HG03521 (cell line): ENCODE measurements at regions not wholly inside any gene's neighbourhood (a gene's known extent, or its start where the extent isn't known, plus 50 kb on each side); places are given as distances from the start of the nearest gene placed in this dataset.
"Not testable (repeated sequence)": the region's sequence is repeated elsewhere in the genome, so short reads cannot be mapped to it uniquely, and the experiment has no call there.

Experiments used
- ATAC-seq: cut with Tn5 transposase; IDR thresholded peaks from one replicate; pipeline ENCODE4 v1.9.1; 2021; ENCODE audit warnings: mild to moderate bottlenecking, moderate library complexity; ENCODE audit not compliant: unreplicated experiment

DNA sequence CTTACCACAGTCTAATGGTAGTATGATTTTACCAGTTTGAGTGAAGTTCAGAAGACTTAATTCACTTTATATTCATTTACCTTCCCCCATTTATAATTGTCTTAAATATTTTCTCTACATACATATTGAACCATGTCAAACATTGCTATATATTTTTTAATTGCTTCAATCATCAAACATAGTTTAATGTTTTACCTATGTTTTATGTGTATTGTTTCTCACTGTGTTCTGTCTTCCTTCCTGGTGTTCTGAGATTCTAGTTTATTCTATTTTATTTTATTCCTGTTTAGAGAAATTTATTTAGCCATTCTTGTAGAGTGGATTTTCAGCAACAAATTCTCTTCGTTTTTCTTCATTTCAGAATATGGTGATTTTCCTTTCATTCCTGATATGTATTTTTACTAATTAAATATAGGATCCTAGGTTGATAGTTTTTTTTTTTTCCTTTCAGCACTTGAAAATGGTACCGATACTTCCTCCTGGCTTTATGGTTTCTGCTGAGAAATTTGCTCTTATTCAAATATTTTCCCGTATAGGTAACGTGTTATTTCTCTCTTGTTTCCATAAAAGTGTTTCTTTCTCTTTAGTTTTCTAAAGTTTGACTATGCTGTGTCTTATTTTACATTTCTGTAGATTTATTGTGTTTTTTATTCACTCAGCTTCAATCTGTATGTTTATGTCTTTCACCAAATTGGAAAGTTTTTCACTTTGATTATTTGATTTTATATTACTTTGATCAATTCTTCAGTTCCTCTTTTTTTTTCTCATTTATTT, 201.8 kb upstream of the AGR3 start:
- ATAC-seq: no peak

DNA sequence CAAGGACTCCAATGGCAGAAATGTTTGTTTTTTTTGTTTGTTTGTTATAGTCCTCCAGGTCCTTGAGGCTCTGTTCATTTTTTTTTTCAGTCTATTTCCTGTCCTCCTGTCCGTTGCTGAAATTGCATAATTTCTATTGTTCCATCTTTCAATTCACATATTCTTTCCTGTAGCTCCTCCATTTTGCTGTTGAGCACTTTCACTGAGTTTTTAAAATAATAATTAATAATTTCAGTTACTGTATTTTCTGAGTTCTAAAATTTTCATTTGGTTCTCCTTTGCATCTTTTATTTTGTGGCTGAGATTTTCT, 202.3 kb upstream of the AGR3 start:
- ATAC-seq: no peak

DNA sequence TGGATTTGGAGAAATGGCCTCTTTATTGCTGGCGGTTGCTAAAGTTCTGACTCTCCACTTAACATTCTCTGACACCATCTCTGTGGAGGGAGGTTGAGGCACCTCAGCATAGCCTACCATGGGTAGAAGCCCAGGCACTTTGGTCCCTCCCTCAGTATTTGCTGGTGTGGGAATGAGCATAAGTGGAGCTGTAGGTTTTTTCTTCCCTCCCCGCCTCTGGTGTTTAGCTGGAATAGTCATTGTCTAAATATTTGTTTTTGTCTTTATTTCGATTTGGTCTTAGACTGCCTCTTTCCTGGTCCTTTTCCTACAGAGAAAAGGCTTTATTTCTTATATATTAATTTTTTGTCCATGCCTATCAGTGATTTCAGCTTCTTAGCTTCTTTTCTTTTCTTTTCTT, 203.4 kb upstream of the AGR3 start:
- no peak for ATAC-seq

DNA sequence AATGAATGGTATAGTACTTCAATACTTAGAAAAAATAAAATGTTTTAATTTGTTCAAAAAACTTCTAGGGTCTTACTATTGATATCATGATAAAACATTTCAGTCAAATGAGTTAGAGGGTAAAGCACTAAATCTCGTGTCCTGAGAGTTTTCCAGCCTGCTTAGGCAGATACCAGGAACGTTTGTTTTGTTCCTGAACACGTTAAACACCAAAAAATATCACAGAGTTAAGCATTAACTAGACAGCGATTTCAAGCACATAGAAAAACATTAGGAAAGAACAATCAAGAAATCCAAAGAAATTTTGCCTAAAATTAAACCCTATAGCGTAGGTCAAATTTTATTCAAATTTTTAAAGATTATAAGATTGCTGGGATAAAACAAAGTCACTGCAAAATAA, 204.6 kb upstream of the AGR3 start:
- no peak for ATAC-seq

DNA sequence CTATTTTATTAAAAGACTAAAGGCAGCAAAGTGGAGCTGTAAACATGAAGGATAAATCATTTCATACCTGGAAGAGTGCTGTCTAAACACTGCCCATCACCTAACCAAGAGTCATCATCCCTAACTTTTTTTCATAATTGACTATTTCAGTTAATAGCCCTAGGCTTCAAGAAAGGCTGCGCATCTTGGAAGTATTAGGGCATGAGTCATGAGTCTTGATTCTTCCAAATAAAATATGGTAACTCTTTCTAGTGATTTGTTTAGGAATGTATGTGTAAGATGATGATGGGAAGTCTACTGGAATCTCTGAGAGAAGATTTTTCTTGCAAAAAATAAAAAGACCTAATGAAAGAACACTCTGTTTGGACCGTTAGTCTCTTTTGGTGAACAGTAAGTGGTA, 207.7 kb upstream of the AHR start:
- no peak for ATAC-seq

DNA sequence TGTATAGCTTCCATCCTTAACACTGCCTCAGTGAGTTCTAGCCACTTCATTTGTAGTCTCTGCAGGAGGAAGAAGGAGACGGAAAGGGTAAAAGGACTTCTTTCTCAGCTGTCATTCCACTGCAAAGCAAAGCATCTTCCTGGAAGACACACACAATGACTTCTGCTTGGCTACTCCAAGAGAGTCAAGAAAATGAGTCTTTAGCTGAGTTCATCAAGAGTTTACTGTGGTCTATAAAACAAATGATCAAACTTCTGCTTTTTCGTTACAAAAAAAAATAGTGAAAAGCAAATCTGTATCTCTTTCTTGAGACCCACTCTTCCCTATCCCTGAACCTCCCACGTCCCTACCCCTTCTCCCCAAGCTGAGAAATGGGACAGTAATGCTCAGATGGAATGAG, 205.0 kb upstream of the AHR start:
- no peak for ATAC-seq

DNA sequence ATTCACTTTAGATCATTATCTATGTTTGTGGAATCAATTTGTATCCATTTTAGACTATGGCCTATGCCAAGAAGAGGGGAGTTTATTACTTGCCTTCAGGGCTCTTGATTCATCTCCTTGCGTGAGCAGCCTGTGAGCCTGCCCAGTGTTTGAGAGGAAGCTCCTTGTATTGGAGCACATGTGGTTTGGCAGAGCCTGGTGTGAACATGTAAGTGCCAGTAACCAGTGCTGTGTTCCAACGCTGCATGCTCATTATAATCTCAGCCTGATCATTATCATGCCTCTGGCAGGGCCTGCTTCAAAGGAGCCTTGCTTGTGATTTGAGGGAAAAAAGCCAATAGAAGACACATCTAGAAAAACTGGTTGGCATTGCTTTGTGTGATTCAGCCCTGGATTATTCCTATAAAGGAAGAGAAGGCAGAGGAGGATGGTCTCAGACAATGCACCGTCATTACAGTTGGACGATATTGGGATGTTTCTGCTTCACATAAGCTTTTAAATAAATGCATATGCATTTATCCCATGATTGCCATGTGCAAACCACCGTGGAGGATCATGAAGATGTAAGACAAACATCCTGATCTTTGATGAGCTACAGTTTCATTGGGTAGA, 203.4 kb upstream of the AHR start:
- ATAC-seq: no peak

DNA sequence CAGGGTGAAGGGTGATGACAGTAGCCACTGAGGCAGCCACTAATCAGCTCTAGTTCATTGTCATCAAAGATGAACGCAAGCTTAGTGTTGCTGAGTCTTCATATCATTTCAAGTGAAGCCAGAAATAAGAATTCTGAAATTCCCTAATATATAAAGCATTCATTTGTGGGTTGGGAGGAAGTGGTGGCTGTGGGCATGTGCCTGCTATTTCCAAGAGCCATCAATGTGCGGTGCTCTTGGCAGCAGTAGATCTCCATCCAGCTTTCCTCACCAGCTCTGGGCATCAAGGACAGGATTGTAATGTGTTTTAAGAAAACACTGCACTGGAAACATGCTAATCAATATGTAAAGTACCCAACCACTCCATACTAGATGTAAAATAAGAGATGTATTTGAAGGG, 202.5 kb upstream of the AHR start:
- ATAC-seq: no peak

DNA sequence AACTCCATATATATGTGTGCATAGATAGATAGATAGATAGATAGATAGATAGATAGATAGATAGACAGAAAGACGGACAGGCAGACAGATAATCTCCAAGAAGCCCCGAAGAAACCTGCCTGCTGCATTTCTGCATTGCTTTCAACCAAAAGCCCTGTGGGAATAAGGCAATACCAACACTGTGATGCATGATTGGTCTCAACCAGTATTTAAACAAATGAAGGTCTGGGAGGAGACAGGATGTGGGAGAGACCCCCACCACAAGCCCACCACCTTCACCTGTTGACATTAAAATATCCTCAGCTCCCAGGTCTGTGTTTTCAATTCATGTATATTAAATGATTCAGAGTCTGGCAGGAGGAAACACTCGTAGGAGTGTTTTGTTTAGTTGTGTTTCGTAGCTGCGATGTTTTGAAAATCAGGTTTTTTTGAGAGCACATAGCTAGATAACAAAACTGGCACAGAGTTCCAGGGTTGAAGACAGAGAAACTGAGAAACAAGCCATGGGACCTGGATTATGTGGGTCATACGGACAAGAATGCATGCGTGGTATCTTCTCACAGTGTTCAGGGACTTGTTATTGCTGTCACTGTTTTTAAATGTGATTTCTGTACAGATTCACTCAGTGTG, 200.7 kb upstream of the AHR start:
- ATAC-seq: no peak

DNA sequence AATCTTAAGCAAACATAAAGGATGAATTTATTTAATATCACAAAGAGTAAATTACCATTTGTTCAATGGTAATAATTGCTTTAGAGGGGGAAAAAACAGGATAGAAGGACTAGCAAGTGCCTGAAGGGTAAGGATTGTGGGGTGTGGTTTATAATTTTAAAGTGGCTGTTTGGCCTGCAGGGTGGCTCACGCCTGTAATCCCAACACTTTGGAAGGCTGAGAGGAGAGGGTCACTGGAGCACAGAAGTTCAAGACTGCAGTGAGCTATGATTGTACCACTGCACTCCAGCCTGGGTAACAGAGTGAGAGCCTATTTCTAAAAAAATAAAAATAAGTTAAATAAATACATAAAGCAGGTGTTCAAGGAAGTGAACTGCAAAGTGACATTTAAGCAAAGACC, 199.9 kb upstream of the AHR start:
- no peak for ATAC-seq

DNA sequence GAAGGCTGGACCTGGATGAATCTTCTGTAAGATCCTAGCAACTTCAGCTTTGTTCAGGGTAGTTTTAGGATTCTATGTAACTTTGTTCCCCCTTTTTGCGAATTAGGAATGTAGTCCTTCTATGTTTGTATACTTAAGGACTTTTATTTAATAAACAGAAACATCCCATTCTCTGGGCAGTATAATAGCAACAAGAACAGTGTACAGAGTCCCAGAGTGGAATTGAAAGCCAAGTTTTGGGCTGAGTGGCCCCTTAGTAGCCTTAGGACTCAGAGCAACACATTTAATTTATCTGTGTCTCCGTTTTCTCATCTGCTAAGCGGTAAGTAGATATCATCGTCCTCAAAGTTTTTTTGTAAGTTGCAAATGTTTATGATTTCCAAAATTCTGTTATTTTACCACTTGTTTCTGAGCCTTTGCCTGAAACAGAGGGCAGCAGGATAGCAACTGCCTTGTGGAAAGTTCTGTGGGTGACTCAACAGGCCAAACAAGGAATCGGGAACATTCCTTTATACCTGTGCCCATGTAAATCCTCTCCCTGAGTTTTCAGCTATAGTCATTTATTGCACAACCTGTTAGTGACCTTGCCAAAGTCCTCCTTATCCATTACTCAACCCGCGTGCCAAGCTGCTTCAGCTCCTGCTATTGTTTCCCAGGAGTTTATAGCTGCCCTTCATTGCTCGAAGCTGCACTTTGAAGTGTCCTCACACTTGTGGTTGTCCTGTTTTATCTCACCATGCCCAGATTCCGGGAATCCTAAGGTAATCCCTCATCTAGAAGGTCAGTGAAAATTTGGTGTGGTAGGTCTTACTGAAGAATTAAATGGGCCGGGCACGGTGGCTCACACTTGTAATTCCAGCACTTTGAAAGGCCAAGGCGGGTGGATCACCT, 199.1 kb upstream of the AHR start:
- no peak for ATAC-seq

DNA sequence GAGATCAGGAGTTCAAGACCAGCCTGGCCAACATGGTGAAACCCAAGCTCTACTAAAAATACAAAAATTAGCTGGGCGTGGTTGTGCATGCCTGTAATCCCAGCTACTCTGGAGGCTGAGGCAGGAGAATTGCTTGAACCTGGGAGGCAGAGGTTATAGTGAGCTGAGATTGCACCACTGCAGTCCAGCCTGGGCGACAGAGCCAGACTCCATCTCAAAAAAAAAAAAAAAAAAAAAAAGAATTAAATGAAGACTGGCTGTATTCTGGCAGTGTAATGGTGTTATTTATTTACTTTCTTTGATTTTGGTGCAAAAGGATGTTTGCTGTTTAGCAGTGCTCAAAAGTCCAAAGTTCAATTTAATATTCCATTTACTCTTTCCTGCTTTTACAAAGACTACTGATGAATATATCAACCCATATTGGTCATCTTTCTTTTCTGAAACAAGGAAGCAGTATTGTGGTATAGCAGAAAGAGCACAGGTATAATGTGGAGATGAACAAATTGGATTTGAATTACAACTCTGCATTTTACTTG, 198.4 kb upstream of the AHR start:
- not testable (repeated sequence) for ATAC-seq

DNA sequence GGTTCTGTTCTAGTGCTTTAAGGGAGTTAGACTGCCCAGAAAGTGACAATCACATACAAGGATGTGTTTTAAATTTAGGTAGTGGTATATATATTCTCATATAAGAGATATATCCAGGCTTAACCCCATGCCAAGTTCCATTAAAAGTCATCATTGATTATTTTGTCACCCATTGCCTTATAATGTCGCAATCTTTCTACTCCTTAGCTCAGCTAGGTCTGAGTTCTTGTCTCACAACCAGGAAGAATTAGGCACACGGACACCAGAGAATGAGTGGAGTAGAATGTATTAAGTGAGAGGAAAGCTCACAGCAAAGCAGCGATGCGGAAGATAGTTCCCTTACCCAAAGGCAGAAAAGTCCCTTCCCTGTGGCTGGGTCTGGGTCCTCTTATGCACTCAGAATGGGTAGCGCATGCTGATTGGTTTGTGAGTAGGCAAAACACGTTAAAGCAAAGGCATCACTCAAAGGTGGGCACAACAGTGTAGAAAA, 197.2 kb upstream of the AHR start:
- ATAC-seq: no peak

DNA sequence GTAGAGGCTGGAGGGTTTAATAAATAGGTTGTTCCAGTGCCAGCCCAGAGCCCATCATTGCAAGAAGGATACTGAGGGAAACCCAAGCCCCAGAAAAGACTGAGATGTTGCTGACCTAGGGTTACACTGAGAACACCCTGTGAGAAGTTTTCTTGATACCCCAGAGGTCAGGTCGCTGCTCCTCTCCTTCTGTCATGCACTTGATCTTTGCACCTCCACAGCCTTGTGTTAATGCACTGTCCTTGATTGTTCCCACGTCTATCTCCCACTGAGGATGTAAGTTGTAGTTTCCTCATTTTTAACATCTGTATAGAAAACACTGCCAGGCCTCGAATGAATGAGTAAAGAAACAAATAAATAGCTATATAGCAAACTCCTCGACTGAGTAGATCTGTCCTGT, 195.3 kb upstream of the AHR start:
- ATAC-seq: no peak

DNA sequence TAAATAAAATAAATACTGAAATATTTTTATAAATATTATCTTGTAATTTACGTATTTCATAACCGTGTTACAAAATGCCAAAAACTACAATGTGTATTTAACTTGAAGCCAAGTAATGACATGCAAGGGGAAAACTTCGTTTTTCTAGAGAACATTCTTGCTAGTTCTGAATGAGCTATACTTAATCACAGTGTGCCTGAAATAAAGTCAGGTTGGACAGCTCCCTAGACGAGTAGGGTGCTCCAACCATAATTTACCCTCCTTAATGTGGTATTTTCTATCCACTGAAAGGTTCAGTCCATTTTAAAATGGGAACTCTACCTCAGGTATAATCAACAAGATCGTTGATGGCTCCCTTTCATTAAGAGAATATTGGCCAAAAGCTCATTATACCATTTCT, 194.5 kb upstream of the AHR start:
- no peak for ATAC-seq

DNA sequence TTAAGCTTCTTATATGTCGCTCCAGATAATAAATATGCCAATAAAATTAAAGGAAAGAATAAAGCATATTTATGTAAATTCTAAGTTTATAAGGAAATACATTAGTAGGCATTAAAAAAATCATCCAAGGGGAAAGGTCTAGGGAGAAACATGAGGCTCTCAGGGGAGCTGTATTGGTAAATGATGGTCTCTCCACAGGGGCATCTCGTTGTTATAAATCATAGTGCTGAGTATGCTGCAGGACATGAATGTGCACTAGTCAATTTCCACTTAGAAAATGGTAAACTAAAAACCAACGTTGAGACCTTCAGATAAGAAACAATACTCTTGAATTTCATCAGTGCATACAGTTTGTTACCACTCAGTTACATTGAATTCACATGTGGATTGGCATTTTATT, 194.0 kb upstream of the AHR start:
- ATAC-seq: no peak

DNA sequence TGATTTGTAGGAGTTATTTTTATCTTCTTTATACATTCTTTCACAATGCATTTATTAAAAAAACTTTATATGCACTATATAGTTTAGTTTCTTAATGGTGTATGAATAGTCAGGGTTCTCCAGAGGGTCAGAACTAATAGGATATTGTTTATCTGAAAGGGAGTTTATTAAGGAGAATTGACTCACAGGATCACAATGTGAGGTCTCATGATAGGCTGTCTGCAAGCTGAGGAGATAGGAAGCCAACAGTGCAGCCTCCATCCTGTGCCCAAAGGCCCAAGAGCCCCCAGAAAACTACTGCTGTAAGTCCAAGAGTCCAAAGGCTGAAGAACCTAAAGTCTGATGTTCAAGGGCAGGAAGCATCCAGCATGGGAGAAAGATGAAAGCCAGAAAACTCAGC, 192.8 kb upstream of the AHR start:
- no peak for ATAC-seq

DNA sequence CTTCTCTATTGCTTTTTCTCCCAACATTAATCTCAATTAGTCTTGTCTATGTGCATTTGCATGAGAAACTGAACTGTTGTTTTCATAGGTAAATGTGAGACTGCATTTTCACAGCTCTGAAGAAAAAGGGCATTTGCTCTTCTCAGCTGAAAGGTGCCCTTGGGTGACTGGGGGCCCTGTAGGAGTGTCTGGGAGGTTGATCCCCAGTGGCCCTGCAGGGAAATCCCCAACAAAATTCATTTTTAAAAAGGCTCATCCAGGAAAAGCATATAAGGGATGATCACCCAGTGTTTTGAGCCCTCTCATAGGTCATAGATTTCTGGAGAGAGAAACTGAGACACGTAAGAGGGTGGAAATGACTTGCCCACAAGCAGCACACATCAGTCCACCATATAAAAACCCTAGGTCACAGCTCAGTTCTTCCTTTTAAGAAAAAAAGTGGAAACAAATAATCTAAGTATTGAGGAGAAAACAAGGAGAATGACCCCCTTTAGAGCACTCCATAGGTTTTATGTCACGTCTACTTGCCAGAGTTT, 190.3 kb upstream of the AHR start:
- no peak for ATAC-seq

DNA sequence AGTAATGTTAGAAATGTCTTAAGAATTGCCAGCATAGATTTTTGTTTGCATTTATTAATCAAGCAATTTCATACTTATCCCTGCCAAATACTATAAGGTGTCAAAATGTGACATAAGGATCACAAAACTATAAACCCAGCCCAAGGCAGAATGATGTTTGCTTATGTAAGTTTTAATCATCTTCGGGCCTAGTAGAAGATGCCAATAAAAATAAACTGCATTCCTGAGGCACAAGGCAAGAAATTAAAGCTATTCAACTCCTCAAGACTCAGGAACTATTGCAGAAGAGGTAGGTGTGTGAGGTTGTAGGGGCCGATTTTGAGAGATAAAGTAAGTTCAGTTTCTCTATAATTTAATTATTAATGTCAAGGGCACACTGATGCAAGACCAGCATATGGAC, 189.4 kb upstream of the AHR start:
- no peak for ATAC-seq

DNA sequence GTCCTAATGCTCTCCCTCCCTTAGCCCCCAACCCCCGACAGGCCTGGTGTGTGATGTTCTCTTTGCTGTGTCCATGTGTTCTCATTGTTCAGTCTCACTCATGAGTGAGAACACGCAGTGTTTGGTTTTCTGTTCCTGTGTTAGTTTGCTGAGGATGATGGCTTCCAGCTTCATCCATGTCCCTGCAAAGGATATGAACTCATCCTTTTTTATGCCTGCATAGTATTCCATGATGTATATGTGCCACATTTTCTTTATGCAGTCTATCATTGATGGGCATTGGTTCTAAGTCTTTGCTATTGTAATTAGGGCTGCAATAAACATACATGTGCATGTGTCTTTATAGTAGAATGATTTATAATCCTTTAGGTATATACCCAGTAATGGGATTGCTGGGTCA, 184.7 kb upstream of the AHR start:
- not testable (repeated sequence) for ATAC-seq

DNA sequence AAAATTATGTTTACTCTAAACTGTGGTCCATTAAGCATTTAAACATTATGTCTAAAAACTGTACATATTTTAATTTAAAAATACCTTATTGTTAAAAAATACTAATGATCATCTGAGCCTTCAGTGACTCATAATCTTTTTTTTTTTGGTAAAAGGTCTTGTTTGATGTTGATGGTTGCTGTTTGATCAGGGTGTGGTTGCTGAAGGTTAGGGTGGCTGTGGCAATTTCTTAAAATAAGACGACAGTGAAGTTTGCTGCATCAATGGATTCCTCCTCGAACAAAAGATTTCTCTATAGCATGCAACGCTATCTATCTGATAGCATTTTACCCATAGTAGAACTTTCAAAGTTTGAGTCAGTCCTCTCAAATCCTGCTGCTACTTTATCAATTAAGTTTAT, 180.0 kb upstream of the AHR start:
- ATAC-seq: no peak
